Fibroblast of lung (primary cell): ENCODE measurements at regions not wholly inside any gene's neighbourhood (a gene's known extent, or its start where the extent isn't known, plus 50 kb on each side); places are given as distances from the start of the nearest gene placed in this dataset.

Experiments
- EZH2 ChIP-seq: IDR thresholded peaks from 2 replicates; pipeline ENCODE4 v1.5.1; 2012; ENCODE audit warnings: low read length, control low read depth, mild to moderate bottlenecking; ENCODE audit errors: missing control alignments
- TF ChIP-seq, protein P1 (sequence below), 2 donors: IDR thresholded peaks in 1 of 2; conservative IDR thresholded peaks in 1 of 2; 1 replicate in 1 of 2; 2 replicates in 1 of 2; pipeline ENCODE4 v1.5.1; 2011 to 2012; ENCODE audit warnings: low read length in 2 of 2, control low read depth in 1 of 2, inconsistent platforms in 1 of 2, low read depth in 1 of 2, mild to moderate bottlenecking in 1 of 2

DNA sequence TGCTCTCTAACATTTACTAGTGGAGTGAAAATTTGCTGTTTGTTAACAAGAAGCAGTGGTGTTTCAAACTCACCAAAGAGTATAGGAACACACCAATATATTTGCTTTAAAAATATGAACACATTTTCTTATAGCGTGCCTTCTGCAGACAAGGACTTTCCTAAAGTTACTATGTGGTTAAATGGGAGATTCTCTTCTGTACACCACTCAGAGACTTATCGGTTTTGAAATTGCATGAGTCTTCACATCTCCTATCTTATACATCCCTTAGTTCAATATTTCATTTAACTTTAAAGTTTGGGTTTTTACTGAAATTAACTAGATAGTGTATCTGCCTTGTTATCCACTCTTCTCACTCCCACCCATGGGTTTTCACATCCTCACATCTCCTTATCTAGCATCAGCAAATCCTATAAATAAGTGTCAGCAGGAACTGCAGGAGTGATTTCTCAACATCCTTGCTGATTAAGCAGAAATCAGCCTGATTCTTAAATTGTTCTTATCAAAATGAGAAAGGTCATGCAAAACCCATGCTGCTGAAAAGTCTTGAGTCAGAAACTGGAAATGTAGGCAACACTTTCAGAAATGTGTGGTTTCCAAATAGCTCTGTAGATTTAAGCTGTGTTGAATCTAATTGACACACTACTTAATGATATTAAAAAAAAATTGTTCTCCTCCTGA is 1075.6 kb upstream of the GJE1 start:
- TF ChIP-seq, protein P1, sequence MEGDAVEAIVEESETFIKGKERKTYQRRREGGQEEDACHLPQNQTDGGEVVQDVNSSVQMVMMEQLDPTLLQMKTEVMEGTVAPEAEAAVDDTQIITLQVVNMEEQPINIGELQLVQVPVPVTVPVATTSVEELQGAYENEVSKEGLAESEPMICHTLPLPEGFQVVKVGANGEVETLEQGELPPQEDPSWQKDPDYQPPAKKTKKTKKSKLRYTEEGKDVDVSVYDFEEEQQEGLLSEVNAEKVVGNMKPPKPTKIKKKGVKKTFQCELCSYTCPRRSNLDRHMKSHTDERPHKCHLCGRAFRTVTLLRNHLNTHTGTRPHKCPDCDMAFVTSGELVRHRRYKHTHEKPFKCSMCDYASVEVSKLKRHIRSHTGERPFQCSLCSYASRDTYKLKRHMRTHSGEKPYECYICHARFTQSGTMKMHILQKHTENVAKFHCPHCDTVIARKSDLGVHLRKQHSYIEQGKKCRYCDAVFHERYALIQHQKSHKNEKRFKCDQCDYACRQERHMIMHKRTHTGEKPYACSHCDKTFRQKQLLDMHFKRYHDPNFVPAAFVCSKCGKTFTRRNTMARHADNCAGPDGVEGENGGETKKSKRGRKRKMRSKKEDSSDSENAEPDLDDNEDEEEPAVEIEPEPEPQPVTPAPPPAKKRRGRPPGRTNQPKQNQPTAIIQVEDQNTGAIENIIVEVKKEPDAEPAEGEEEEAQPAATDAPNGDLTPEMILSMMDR (conservative IDR thresholded peaks at IDR 0.05 in 1 of 2, IDR thresholded peaks at IDR 0.05 in 1 of 2; ENCODE audit: low read depth in 1 of 2, low read length in 2 of 2), result no peak
- TF ChIP-seq EZH2, result no peak
